ENCODE measurements at regions not wholly inside any gene's neighbourhood (a gene's known extent, or its start where the extent isn't known, plus 50 kb on each side); places are given as distances from the start of the nearest gene placed in this dataset.

- no peak for DNase-seq (ENCODE audit: low spot score)
Measured at GRCh38 chr11:129324533-129325175, 51.0 kb upstream of the BARX2 start.

GRCh38 chr11:129323896-129324502 lies 51.6 kb upstream of the BARX2 start:
- DNase-seq (ENCODE audit: low spot score): peak; percentile 67

GRCh38 chr11:129322941-129323340 lies 52.7 kb upstream of the BARX2 start:
- no peak for DNase-seq (ENCODE audit: low spot score)

GRCh38 chr11:129321076-129321475 lies 54.6 kb upstream of the BARX2 start:
- DNase-seq (ENCODE audit: low spot score): no peak

GRCh38 chr11:129320494-129320893 lies 55.2 kb upstream of the BARX2 start:
- no peak for DNase-seq (ENCODE audit: low spot score)

- no peak for DNase-seq (ENCODE audit: low spot score)
Measured at GRCh38 chr11:129319751-129320150, 55.9 kb upstream of the BARX2 start.

- DNase-seq (ENCODE audit: low spot score): no peak
Measured at GRCh38 chr11:129319201-129319600, 56.4 kb upstream of the BARX2 start.

GRCh38 chr11:129317571-129317970 lies 58.1 kb upstream of the BARX2 start:
- no peak for DNase-seq (ENCODE audit: low spot score)

- no peak for DNase-seq (ENCODE audit: low spot score)
Measured at GRCh38 chr11:129316781-129317180, 58.9 kb upstream of the BARX2 start.

GRCh38 chr11:129315781-129316579 lies 59.7 kb upstream of the BARX2 start:
- peak; percentile 79 for DNase-seq (ENCODE audit: low spot score)

- no peak for DNase-seq (ENCODE audit: low spot score)
Measured at GRCh38 chr11:129314371-129314770, 61.3 kb upstream of the BARX2 start.

- DNase-seq (ENCODE audit: low spot score): no peak
Measured at GRCh38 chr11:129313541-129314297, 61.9 kb upstream of the BARX2 start.

GRCh38 chr11:129312730-129313503 lies 62.7 kb upstream of the BARX2 start:
- no peak for DNase-seq (ENCODE audit: low spot score)

GRCh38 chr11:129308241-129308865 lies 67.3 kb upstream of the BARX2 start:
- no peak for DNase-seq (ENCODE audit: low spot score)

- no peak for DNase-seq (ENCODE audit: low spot score)
Measured at GRCh38 chr11:129307162-129307561, 68.5 kb upstream of the BARX2 start.

- DNase-seq (ENCODE audit: low spot score): no peak
Measured at GRCh38 chr11:129302386-129303101, 73.1 kb upstream of the BARX2 start.

- DNase-seq (ENCODE audit: low spot score): no peak
Measured at GRCh38 chr11:129300099-129300498, 75.5 kb upstream of the BARX2 start.

- DNase-seq (ENCODE audit: low spot score): no peak
Measured at GRCh38 chr11:129298988-129299387, 76.7 kb upstream of the BARX2 start.

- no peak for DNase-seq (ENCODE audit: low spot score)
Measured at GRCh38 chr11:129295746-129296145, 79.9 kb upstream of the BARX2 start.

- DNase-seq (ENCODE audit: low spot score): no peak
Measured at GRCh38 chr11:129292771-129293170, 82.9 kb upstream of the BARX2 start.
